ENCODE measurements at regions not wholly inside any gene's neighbourhood (a gene's known extent, or its start where the extent isn't known, plus 50 kb on each side); places are given as distances from the start of the nearest gene placed in this dataset.

GRCh38 chr9:109926421-109926869 lies 146.4 kb downstream of the PALM2AKAP2 start:
- peak; percentile 22 for DNase-seq (ENCODE audit: extremely low spot score)
- ChIA-PET POLR2A (no interaction called here), CTCF (interaction anchor here (0.8 to 1.1 kb wide), 2 partner anchors 19 kb away, joined by 3 read pairs; no protein-coding TSS in a partner anchor)
- TF ChIP-seq, protein P1, sequence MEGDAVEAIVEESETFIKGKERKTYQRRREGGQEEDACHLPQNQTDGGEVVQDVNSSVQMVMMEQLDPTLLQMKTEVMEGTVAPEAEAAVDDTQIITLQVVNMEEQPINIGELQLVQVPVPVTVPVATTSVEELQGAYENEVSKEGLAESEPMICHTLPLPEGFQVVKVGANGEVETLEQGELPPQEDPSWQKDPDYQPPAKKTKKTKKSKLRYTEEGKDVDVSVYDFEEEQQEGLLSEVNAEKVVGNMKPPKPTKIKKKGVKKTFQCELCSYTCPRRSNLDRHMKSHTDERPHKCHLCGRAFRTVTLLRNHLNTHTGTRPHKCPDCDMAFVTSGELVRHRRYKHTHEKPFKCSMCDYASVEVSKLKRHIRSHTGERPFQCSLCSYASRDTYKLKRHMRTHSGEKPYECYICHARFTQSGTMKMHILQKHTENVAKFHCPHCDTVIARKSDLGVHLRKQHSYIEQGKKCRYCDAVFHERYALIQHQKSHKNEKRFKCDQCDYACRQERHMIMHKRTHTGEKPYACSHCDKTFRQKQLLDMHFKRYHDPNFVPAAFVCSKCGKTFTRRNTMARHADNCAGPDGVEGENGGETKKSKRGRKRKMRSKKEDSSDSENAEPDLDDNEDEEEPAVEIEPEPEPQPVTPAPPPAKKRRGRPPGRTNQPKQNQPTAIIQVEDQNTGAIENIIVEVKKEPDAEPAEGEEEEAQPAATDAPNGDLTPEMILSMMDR (IDR thresholded peaks at IDR 0.05; ENCODE audit: control extremely low read depth, extremely low read depth, low read depth, missing control alignments), result no peak

DNA sequence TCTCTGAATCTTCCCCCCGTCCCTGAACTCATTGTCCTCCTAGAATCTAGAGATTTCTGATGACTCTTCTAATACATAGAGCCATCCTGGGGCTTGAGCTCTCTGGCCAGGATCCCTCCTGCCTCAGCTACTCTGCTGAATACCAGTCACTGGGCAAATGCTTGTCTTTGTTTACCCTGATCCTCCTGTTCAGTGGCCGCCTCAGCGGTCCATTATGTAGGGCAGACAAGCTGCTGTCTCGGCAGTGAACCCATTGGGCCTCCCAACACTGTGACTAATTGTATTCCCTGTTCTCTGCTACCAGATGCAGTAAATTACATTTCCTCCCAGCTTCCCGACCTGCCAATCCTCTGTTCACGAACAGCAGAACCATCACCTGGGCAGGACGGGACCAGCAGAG lies 151.6 kb downstream of the PALM2AKAP2 start:
- TF ChIP-seq, protein P1 (IDR thresholded peaks at IDR 0.05; ENCODE audit: control extremely low read depth, extremely low read depth, low read depth, missing control alignments), result no peak
- ChIA-PET CTCF (interaction anchor here (0.8 to 2.0 kb wide), 9 partner anchors 9 to 412 kb away, joined by 3 to 12 read pairs (median 4); no protein-coding TSS in a partner anchor), POLR2A (no interaction called here)
- DNase-seq (ENCODE audit: extremely low spot score), result no peak

DNA sequence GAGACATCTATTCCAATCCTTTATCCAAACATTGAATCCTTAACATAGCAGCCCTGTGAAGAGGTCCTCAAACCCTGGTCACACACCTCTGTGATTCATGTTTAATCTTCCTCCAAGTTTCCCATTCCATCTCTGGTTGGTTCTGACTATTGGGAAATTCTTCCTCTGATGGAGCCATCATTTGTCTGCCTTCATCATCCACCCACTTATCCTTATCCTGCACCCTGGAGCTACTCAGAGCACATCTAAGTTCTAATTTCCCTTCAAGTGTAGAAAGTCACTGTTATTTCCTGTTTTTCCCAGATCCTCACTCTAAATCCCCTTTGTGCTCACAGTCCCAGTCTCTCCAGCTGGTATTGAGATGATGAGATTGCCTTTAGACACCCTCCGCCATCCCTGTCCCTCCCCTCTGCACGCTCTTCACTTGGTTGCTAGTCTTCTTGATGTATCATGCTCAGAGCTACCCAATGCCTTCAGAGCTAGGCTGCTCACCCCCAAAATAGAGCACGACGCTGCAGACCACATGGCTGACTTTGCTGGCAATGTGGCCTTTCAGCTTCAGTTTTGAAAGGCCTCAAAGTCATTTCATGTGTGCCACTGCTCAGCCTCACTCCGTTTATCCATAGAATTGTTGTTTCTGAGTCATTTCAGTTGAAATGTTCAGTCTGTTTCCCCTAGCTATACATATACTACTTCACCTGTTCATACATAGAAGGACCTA lies 154.3 kb downstream of the PALM2AKAP2 start:
- DNase-seq (ENCODE audit: extremely low spot score), result no peak
- TF ChIP-seq, protein P1 (IDR thresholded peaks at IDR 0.05; ENCODE audit: control extremely low read depth, extremely low read depth, low read depth, missing control alignments), result no peak
- POLR2A ChIA-PET, result interaction anchor here (1.7 kb wide), 1 partner anchor 33 kb away, joined by 3 read pairs; no protein-coding TSS in a partner anchor
- CTCF ChIA-PET, result interaction anchor here (0.8 to 2.4 kb wide), 10 partner anchors 11 to 218 kb away, joined by 3 to 7 read pairs (median 4); no protein-coding TSS in a partner anchor

GRCh38 chr9:109934857-109935215 lies 154.8 kb downstream of the PALM2AKAP2 start:
- ChIA-PET CTCF (interaction anchor here (0.8 to 2.4 kb wide), 10 partner anchors 11 to 217 kb away, joined by 3 to 7 read pairs (median 4); no protein-coding TSS in a partner anchor), POLR2A (interaction anchor here (1.7 kb wide), 1 partner anchor 32 kb away, joined by 3 read pairs; no protein-coding TSS in a partner anchor)
- TF ChIP-seq, protein P1 (IDR thresholded peaks at IDR 0.05; ENCODE audit: control extremely low read depth, extremely low read depth, low read depth, missing control alignments), result no peak
- DNase-seq (ENCODE audit: extremely low spot score), result no peak

GRCh38 chr9:109935406-109936087 lies 155.5 kb downstream of the PALM2AKAP2 start:
- TF ChIP-seq, protein P1 (IDR thresholded peaks at IDR 0.05; ENCODE audit: control extremely low read depth, extremely low read depth, low read depth, missing control alignments), result no peak
- POLR2A ChIA-PET, result interaction anchor here (1.7 kb wide), 1 partner anchor 31 kb away, joined by 3 read pairs; no protein-coding TSS in a partner anchor
- CTCF ChIA-PET, result interaction anchor here (1.2 to 2.4 kb wide), 7 partner anchors 10 to 29 kb away, joined by 3 to 7 read pairs (median 5); no protein-coding TSS in a partner anchor
- peak; percentile 40 for DNase-seq (ENCODE audit: extremely low spot score)

- ChIA-PET POLR2A (no interaction called here), CTCF (no interaction called here)
- TF ChIP-seq, protein P1 (IDR thresholded peaks at IDR 0.05; ENCODE audit: control extremely low read depth, extremely low read depth, low read depth, missing control alignments), result no peak
- DNase-seq (ENCODE audit: extremely low spot score), result no peak
These were observed 158.0 kb downstream of the PALM2AKAP2 start for GRCh38 chr9:109937861-109938453.
